ENCODE measurements at regions not wholly inside any gene's neighbourhood (a gene's known extent, or its start where the extent isn't known, plus 50 kb on each side); places are given as distances from the start of the nearest gene placed in this dataset.
A peak's percentile ranks its signal among the peaks of the same experiment; 100 is the strongest.

DNA sequence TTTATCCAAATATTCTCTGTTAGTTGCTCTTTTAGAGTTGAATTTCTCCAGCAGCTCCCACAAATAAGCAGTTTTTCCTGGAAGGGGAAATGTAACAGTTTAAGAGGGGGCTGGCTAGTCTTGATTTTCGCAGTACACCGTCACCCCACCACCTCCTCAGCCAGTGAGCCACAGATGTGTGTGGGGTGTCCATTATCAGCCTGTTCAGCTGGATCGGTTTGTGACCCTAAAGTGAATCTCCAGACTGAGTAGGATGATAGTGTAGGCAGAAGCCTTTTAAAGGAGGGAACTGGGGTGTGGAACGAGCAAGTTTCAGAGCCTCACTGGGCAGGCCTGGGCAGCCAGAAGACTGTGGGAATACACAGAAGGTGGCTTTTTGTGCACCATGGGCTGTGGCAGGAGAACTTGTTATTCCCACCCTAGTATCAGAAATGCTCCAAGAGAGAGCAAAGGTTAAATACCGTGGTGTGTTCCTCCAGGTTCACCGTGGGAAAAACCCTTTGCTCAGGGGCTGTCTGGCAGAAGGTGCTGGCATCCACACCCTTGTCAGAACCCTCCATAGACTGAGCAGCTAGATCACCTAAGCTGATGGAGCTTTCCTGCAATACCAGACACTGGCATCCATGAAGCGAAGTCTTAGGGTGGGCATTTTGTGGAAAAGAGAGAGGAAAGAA lies 230.9 kb upstream of the MOCS1 start (continued):
- TF ChIP-seq, protein P1, sequence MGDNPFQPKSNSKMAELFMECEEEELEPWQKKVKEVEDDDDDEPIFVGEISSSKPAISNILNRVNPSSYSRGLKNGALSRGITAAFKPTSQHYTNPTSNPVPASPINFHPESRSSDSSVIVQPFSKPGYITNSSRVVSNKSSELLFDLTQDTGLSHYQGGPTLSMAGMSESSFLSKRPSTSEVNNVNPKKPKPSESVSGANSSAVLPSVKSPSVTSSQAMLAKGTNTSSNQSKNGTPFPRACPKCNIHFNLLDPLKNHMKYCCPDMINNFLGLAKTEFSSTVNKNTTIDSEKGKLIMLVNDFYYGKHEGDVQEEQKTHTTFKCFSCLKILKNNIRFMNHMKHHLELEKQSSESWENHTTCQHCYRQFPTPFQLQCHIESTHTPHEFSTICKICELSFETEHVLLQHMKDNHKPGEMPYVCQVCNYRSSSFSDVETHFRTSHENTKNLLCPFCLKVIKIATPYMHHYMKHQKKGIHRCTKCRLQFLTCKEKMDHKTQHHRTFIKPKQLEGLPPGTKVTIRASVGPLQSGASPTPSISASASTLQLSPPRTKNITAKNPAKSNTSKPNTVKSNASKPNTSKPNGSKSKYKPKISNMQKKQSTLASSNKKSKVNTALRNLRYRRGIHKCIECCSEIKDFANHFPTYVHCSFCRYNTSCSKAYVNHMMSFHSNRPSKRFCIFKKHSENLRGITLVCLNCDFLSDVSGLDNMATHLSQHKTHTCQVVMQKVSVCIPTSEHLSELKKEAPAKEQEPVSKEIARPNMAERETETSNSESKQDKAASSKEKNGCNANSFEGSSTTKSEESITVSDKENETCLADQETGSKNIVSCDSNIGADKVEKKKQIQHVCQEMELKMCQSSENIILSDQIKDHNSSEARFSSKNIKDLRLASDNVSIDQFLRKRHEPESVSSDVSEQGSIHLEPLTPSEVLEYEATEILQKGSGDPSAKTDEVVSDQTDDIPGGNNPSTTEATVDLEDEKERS (CRISPR knock-in tag; IDR thresholded peaks at IDR 0.05) = no peak

DNA sequence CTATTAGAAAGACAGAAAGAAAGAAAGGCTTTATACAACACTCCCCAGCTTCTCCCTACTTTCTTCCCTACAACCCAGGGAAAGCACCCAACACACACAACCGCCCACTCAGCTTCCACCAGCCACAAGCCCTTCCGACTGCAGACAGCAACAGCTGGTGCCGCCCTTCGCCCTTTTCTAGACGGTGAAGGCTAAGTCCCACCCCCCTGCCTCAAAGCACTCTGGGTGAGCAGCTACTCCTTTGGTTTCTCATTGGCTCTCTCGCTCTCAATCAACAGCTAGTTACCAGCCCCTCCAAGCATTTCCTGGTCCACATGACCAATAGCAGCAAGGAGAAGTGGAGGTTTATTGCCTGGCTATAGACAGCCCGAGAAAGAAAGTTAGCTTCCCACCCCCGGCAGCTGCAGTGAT lies 230.1 kb upstream of the MOCS1 start:
- no peak overlapping the region for H3K9ac ChIP-seq (ENCODE audit: insufficient read depth, low read depth, low read length)
- no peaks in the 10 kb centered on the region for H3K27me3 ChIP-seq (ENCODE audit: control insufficient read depth in 1 of 2, insufficient read depth in 2 of 2, low read length in 2 of 2)
- TF ChIP-seq ONECUT2 (CRISPR knock-in tag; IDR thresholded peaks at IDR 0.05) (no peak), NFYB (CRISPR knock-in tag; IDR thresholded peaks at IDR 0.05) (peak; percentile 29; the same call in 1 of the 2 replicates), FOXA3 (CRISPR knock-in tag; IDR thresholded peaks at IDR 0.05) (no peak), NFE2 (CRISPR knock-in tag; IDR thresholded peaks at IDR 0.05) (no peak), SETDB1 (CRISPR knock-in tag; IDR thresholded peaks at IDR 0.05; ENCODE audit: borderline replicate concordance) (no peak)
- TF ChIP-seq, protein P2, sequence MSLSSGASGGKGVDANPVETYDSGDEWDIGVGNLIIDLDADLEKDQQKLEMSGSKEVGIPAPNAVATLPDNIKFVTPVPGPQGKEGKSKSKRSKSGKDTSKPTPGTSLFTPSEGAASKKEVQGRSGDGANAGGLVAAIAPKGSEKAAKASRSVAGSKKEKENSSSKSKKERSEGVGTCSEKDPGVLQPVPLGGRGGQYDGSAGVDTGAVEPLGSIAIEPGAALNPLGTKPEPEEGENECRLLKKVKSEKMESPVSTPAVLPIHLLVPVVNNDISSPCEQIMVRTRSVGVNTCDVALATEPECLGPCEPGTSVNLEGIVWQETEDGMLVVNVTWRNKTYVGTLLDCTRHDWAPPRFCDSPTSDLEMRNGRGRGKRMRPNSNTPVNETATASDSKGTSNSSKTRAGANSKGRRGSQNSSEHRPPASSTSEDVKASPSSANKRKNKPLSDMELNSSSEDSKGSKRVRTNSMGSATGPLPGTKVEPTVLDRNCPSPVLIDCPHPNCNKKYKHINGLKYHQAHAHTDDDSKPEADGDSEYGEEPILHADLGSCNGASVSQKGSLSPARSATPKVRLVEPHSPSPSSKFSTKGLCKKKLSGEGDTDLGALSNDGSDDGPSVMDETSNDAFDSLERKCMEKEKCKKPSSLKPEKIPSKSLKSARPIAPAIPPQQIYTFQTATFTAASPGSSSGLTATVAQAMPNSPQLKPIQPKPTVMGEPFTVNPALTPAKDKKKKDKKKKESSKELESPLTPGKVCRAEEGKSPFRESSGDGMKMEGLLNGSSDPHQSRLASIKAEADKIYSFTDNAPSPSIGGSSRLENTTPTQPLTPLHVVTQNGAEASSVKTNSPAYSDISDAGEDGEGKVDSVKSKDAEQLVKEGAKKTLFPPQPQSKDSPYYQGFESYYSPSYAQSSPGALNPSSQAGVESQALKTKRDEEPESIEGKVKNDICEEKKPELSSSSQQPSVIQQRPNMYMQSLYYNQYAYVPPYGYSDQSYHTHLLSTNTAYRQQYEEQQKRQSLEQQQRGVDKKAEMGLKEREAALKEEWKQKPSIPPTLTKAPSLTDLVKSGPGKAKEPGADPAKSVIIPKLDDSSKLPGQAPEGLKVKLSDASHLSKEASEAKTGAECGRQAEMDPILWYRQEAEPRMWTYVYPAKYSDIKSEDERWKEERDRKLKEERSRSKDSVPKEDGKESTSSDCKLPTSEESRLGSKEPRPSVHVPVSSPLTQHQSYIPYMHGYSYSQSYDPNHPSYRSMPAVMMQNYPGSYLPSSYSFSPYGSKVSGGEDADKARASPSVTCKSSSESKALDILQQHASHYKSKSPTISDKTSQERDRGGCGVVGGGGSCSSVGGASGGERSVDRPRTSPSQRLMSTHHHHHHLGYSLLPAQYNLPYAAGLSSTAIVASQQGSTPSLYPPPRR (CRISPR knock-in tag; IDR thresholded peaks at IDR 0.05; ENCODE audit: borderline replicate concordance) = no peak
- H4K20me1 ChIP-seq (ENCODE audit: insufficient read depth, low read length) = no peaks in the 10 kb centered on the region
- H2AFZ ChIP-seq (ENCODE audit: low read length) = no peak overlapping the region
- H3K4me1 ChIP-seq (ENCODE audit: insufficient read depth, low read length) = no peaks in the 10 kb centered on the region
- H3K4me2 ChIP-seq (ENCODE audit: low read depth, low read length) = no peak overlapping the region
- no peak for FAIRE-seq
- DNase-seq (ENCODE audit: low spot score) = no peak
- no TSS peak for BruUV-seq (replicated peaks)
- POLR2A ChIA-PET = no interaction called here
- H3K4me3 ChIP-seq (replicated peaks in 1 of 3; ENCODE audit: insufficient read depth in 1 of 3, low read depth in 2 of 3, low read length in 3 of 3) = no peak overlapping the region
- intact Hi-C loops (cut with micrococcal nuclease; ENCODE audit: unreplicated experiment) (no loop called here), in situ Hi-C loops (cut with HindIII; ENCODE audit: extremely low pct_ligation_motif_present, low pct_unique_long_range_greater_than_20kb) (no loop called here)
- no peaks in the 10 kb centered on the region for H3K36me3 ChIP-seq (replicated peaks in 1 of 2; ENCODE audit: control insufficient read depth in 1 of 2, insufficient read depth in 2 of 2, low read length in 2 of 2)
- H3K27ac ChIP-seq (ENCODE audit: extremely low read length, insufficient read depth, low read length) = no peak overlapping the region
- 71% methylated on average over 8 of the region's 8 CpGs for WGBS (ENCODE audit: low lambda C conversion rate)
- no peaks in the 10 kb centered on the region for H3K79me2 ChIP-seq (ENCODE audit: insufficient read depth, low read length)
- H3K9me3 ChIP-seq (ENCODE audit: low read length) = peaks cover 13% of the 10 kb centered on the region; the same call in 1 of the 2 replicates
- no peak; the same call in 2 of the 3 replicates for ATAC-seq
- CTCF ChIA-PET (ENCODE audit: low intra/inter-chr PET ratio, low total read pairs) = no interaction called here
